CD4-positive, alpha-beta T cell treated with Interferon alpha-2 for 1 hour (primary cell): ENCODE measurements at regions not wholly inside any gene's neighbourhood (a gene's known extent, or its start where the extent isn't known, plus 50 kb on each side); places are given as distances from the start of the nearest gene placed in this dataset.

Experiments used
- DNase-seq, 2 donors: peaks; one replicate each; pipeline ENCODE4 v3.0.0-alpha.2; 2020 to 2022

DNA sequence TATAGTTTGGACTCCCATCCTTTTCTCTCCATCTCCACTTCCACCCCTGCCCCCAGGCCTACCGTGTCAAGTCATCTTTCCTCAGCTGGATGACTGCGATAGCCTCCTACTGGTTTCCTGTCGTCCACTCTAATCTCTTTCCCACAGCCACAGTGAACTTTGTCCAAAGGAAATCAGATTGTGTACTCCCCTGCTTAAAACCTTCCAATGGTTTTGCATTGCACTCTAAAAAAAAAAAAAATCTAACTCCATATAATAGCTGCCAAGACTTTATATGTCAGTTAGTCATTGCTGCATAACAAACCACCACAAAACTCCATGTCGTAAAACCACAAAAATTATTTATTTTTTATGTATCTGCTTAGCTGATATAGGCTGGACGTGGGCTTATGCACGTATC, 160.2 kb upstream of the CCDC68 start:
- DNase-seq: no peak

DNA sequence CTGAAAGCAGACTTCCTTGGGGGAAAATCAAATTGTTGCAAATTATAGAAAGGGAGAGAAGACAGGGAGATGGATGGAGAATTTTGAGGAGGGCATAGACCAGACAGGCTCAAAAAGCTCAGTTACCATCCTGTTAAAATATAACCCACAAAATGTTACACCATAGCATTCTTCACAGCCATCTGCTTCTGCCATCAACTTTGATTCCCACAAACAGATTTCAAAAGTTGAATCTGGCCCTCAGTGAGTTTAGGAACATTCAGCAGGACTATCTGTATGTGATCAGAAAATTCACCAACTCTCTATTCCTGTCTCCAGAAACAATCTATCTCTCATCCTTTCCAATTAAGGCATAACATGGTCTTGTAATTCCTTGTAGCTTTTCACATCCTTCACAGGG, 159.8 kb upstream of the CCDC68 start:
- DNase-seq: no peak

DNA sequence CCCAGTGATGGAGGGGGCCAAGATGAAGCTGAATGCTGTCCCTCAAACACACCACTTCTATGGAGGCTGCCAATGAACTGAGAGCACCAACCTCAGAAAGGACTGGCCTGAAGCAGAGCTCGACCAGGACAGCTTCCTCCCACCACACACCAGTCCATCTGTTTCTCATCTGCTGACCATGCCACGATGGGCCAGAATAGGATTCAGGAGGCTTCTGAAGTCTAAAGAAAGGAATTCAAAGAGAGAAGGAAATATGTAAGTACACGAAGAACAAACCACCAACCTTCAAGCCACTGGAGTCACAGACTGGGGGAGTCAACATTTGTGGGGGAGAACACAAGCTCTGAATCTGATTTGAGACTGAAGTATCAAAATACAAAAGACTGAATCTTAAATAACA, 157.6 kb upstream of the CCDC68 start:
- DNase-seq: no peak

DNA sequence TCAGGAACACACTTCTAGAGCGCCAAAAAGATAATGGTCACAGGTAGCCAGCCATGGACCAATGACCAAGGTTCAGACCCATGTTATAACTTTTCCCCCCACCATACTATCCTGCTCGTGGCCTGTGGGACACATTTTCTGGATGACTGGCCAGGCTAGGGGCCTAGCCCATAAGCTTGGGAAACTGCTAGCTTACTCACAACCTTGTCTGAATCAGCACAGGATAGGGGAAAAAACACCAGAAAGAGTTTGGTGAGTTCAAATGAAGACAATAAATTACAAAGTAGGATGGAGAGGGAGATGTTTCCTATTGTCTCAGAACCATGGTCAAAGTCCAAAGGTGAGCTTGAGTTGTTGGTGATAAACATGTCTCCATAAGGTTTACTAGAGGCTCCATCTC, 156.3 kb upstream of the CCDC68 start:
- DNase-seq: no peak

DNA sequence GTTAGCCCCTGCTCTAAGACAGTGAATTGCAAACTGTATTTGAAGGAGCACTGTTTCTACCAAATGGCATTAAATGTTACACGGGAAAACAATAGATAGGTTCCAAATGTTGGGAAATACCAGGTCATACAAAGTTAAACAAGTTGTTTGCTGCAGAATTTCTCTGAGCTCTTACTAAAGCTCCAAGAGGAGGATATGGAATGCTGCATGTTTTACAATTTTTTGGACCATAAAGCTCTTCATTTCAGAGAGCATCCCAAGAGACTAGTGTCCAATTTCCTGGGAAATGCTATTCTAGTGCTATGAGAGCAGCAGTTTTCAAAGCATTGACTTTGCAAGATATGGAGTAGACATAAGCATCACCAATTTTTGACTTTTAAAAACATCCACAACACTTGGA, 155.6 kb upstream of the CCDC68 start:
- DNase-seq: no peak

DNA sequence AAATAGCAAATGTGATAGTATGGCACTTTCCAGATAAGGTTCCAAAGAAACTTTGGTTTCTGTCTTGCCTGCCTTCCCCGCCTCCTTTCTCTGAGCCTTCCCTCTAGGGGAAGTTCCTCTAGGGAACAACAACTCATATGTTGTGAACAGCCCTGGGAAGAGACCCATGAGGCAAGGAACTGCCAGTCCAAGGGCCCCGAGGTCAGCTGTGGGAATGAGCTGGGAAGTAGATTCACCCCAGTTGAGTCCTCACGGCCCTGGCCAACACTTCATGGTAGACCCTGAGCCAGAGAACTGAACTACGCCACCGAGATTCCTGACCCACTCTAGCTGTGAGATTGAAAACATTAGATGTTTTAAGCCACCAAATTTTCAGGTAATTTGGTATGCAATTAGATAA, 154.5 kb upstream of the CCDC68 start:
- no peak for DNase-seq

DNA sequence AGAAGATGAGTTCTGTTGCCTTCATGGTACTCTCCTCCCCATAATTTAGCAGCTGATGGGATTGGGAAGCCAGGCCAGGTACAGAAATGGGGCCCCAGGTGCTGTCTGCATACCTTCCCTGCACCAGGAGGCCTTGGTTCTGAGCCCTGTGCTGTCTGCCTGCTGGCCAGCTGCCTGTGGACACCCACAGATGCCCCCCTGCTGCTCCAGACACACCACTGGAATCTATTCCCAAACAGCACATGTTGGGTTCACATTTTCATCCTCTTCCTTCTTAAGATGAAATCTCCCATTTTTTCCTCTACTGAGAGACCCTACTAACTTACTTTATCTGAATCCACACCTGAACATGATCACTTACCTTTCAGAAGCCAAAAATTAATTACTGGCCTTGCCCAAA, 152.0 kb upstream of the CCDC68 start:
- DNase-seq: no peak

DNA sequence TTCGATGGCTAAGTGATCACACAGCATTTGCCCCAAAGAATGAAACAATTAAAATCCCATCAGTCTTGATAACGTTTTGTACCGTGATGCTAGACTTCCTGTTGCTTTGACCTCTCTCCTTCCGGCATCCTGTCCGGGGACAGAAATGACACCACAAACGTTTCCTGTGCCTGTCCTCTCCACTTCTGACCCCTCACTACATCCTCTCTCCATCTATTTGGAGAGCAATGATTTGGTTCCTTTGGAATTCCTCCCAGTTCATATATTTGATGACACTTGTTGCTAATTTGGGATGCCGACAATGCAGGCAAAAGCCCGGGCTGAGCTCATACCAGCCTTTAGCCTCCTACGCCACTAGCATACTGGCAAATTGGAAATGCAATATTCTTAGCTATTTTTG, 151.2 kb upstream of the CCDC68 start:
- no peak for DNase-seq

DNA sequence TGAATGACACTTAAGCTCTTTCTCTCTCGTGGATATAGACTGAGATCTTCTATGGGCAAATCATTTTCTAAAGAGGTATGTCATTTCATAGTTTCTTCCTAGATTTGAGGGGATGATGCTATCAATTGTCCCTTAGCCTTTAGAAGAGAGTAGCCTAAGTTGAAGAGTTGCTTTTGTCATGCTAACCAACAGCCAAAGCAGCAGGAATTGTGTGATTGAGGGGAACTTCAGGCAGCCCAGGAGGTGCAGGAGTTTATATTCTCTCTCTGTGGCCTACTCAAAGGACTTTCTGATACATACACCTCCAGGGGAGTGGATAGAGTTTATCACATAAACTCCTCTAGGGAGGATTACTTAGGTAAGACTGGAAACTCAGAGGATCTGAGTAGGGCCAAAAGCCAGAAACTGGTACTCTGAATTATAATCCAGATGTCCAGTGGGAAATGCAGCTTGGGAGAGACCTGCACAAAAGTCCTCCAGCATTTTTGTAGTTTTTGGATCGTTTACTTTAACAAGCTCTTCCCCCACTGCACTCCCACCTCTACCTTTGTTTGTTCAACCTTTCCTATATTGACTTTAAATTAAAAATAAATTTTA, 150.7 kb upstream of the CCDC68 start:
- DNase-seq: no peak

DNA sequence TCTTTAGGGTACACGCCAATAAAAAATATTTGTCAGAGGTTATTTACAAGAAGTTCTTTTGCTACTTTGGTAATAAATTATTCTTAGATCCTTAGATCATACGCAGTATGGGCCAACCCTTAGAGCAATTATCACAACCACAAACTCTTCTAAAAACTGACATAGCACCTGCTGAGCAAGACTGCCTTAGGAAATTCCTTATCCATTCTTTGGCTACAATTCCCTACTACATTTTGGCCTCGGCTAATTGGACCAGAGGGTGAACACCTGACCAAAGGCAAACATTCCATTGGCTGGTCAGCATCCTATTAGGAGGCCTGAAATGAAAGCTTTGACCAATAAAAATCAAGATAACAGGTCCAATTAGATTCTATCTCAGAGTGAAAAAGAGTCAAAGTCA, 147.6 kb upstream of the CCDC68 start:
- no peak for DNase-seq

DNA sequence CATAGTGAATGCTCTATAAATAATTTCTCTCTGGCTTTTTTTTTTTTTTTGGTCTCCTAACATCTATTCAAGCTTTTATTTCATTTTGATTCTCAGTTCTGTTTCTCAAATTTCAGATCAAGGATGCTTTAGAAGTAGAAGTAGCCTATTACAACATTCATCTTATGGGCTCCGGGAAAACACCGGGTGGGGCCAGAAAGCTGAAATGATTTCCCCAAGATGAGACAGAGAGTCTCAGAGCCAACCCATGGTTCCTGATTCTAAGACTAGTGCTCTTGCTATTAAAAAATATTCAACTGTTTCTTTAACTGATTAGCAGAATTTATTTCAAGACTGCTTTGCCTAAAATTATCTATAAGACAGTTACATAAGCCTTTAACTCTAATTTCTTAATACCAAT, 147.2 kb upstream of the CCDC68 start:
- no peak for DNase-seq

DNA sequence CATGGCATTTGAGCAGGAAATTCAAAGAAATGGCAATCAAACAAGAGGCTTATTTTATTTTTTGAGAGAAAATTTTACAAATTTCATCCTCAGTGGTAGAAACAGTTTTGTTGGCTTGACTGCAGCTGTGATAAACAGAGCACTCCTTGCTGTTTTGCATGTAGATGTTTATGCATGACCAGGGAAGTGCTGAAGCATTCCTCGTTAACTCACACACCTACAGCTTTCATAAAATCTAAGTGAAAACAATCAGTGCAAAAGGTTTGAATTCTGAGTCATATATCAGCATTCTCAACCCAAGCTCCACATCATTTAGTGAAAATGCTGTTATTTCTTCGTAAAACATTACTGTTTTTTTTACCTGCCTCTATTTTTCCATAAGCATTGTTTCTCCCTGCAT, 146.6 kb upstream of the CCDC68 start:
- no peak for DNase-seq

DNA sequence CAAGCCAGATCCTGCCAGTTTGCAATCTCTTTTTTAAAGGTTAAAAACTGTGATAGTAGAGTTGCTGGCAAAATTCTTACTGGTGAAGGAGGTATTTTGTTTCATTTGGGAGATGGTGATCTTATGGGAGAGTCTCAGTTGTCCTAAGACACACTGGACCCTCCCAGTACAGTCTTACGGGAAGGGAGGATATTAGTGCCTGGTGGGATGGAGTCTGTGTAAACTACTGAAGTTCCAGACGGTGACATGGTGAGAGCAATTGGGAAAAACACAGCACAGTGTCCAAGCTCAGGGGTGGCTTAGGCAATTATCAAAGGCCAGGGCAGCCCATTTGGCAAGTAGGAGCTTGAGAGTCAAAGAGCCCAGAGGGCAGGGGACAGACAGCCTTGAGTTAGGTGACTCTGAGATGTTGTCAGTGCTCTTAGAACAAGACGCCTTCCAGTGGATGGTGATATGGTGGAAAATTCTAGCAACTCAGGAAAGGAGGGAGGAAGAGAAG, 143.7 kb upstream of the CCDC68 start:
- no peak for DNase-seq

DNA sequence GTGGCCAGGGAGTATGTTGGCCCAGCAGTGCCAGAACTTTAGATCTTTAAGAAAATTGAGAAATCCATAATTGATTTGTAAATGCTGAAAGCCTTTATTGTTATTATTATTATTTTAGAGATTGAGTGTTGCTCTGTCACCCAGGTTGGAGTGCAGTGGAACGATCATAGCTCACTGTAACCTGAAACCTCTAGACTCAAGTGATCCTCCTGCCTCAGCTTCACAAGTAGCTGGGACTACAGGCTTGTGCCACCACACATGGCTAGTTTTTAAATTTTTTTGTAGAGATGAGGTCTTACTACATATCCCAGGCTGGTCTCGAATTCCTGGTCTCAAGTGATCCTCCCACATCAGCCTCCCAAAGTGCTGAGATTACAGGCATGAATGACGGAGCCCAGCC, 143.2 kb upstream of the CCDC68 start:
- DNase-seq: no peak

DNA sequence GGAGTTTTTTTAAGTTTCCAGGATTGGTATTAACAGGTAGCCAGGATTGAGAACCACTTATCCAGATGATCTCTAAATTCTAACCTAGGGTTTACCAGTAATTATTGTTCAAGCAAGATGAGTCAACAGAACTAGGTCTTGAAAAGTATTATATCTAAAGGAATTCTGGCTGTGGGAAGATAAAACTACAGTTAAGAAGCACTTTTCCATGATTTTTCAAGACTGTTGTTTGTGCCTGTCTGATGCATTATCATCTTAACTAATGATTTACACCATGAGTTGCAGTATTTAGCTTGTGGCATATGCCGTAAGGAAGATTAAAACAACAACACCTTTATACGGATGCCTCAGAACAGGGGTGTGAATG, 142.2 kb upstream of the CCDC68 start:
- no peak for DNase-seq

DNA sequence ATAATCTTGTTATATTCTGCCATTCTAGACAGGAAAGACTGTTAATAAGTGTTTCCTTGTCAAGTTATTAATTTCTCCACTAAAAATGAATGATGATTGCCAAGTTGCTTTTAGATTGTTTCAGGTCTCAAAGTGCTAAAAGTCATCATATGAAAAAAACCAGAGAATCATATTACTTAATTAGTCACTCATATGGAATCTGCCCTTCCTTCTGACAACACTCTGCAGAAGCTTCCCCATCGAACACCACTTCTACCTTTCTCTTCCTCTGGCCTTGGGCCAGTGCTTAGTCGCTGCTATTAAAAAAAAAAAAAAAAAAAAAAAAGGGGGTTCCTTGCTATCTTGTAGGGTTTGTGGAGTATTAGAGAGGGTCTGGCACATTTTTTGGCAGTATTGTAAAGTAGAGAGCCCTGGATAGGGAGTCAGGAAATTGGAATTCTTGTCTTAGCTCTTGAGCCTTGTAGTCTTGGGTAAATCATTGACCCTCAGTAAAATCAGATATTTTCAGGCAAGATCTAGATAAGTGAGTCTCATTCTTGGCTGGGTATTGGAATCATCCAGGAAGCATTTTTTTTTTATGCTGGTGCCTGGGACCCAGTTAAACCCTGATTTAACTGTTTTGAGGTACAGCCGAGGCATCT, 141.7 kb upstream of the CCDC68 start:
- DNase-seq: no peak

DNA sequence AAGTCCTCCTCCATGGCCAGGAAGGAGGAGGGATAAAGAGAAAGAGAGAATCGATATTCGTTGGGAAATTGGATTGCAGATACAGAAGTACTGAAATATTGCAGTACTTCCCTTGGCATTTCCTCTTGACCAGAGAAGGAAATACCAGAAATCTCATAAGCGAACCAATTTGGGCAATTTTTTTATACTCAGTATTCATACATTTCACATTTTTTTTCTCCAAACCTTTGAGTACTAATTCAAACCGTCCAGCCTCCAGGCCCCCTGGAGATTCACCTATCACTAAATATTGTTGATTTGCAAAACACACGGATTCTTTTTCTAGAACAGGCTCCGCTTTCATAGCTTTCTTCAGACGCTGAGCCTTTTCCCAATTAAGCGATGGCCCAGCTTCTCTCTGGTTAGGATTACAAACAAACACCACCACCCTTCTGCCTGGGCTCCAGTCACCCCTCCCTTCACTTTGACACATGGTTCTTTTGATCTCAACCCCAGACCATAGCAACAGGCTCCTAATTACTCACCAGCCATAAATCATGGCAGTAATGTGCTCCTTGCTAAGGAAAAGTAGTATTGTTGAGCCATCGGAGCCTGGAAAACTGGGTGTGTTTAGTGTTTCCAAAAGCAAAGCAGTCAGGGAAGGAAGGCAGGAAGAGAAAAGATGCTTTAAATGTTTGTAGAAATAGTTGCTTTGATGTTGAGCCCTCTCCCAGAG, 138.4 kb upstream of the CCDC68 start:
- DNase-seq: no peak

DNA sequence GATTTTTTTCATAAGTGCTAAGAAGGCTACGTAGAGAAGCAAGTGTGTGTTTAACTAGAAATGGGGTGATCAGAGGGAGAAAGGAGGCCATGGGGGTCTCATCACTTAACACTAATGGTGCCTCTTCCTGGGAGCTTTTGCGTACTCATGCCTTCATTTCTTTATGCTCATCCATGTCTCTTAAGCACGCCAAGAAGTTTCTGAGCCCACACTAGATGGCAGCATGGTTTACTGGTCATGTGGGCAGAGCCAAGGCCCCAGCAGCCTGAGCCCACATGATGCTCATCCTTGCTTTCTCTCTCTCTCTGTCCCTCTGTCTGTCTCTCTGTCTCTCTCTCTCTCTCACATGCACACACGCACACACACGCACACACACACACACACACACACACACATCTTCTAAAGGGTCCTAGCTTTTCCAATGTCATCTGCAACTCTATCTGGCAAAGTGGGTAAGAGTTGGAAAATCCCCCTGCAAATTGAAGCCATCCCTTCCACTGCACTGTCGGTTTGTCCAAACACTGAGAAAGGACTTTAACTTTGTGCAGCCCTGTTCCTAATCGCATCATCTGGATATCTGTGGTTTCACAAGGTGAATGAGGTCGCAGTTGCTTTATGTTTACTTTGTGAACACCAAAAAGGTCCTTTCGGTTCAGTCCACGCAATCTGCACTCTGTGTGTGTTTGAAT, 137.1 kb upstream of the CCDC68 start:
- no peak for DNase-seq

DNA sequence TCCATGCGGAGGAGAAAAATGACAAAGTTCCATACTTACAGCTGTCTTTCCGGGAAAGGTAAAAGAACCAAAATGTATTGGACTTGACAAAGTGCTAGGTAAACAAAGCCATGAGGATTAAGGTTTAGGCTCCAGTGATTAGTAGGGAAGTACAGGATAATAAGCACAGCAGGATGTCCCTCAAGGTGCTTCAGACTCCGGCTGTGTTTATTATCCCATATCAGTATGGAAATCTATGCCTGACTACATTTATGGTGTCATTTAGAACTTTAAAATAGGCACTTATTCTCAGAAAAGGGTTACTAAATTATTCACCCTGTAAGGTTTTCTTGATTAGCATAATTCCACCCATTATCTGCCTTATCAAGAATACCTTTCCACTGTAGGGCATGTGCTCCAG, 136.3 kb upstream of the CCDC68 start:
- DNase-seq: no peak

DNA sequence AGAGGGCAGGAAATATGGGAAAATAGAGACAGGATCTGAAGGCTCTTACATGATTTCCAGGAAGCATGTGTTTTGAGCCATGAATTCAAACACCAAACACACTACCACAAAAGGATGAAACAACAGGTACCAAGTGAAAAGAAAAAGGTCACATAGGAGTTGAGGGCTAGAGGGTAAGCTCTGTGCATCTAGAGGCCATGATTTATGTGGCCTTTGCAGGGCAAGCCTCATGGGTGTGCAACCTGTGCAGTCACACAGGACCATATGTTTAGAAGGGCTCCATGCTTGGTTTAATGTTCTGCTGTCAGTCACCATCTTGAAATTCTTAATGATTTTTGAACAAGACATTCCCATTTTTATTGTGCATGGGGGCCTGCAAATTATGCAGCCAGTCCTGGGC, 134.5 kb upstream of the CCDC68 start:
- no peak for DNase-seq

DNA sequence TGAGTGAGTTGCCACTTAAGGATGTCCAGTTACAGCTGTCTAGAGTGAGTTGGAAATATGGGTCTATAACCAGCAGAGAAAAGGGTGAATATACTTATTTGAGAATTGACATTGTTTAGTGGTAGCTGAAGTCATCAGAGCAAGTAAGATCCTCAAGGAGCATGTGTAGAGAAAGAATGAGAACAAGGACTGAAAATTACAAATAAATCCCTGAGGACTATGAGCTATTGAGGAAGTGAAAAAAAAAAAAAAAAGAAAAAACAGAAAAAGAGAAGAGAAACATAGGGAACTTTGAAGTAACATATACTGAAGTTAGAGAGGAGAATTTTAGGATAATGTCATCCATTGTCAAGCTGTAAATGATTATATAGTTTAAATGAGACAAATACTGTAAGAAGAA, 134.0 kb upstream of the CCDC68 start:
- no peak for DNase-seq

DNA sequence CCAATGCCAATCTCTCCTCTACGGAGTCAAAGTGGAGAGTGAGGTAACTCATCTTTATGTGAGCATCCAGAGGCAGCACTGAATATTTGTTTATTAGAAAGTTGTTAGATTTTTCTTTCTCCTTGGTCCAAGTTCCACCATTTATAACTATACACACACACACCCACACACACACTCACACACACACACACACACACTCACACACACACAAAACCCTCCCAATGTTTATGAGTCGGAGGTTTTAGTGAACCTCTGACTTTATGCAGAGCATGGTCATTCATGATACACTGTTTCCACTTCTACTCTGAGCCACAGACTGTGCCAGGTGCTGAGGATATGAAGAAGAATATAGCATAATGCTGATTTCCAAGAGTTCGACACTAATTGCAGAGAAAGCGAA, 132.9 kb upstream of the CCDC68 start:
- DNase-seq: no peak

DNA sequence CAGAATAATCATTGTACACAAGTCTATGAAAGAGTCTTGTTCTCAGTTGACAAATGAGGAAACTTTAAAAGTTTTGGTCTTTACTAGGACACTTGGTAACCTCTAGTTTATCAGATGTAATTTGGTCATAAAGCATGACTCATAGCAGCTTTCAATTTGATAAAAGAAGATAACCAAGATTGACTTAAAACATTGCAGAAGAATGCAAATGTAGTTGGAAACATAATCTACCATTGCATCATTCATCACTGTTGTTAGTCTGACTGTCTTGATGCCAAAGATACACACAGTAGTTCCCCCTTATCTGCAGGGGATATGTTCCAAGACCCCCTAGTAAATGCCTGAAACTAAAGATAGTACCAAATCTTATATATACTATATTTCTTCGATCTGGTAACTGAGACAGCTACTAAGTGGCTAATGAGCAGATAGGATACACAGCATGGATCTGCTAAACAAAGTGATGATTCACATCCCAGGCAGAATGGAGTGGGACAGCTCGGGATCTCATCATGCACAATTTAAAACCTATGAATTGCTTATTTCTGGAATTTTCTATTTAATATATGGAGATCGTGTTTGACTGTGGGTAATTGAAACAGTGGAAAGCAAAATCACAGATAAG, 131.4 kb upstream of the CCDC68 start:
- no peak for DNase-seq

DNA sequence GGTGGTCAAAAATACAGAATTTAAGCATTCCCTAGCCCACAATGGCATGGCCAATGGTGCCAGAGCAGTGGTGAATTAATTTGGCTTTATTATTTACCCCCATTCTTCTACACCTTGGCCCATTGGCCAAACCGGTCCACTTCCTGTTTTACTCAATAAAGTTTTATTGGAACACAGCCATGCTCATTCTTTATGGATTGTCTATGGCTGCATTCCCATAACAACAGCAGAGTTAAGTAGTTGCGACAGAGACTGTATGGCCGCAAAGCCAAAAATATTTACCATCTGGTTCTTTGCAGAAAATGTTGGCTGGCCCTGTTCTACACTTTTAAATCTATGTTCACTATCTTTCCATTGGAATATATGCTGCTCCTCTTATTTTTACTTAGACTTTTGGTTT, 130.3 kb upstream of the CCDC68 start:
- DNase-seq: no peak
